ENCODE measurements at regions not wholly inside any gene's neighbourhood (a gene's known extent, or its start where the extent isn't known, plus 50 kb on each side); places are given as distances from the start of the nearest gene placed in this dataset.
"Not testable (repeated sequence)": the region's sequence is repeated elsewhere in the genome, so short reads cannot be mapped to it uniquely, and the experiment has no call there.

GRCh38 chr5:126677121-126677520 is 76.4 kb downstream of the PHAX start:
- DNase-seq (ENCODE audit: low read depth): no peak

- peak; percentile 87 for DNase-seq (ENCODE audit: low read depth)
Measured at GRCh38 chr5:126680191-126680817, 79.6 kb downstream of the PHAX start.

- not testable (repeated sequence) for DNase-seq (ENCODE audit: low read depth)
Measured at GRCh38 chr5:126681314-126681713, 80.6 kb downstream of the PHAX start.

GRCh38 chr5:126681970-126682369 is 81.2 kb downstream of the PHAX start:
- peak; percentile 51 for DNase-seq (ENCODE audit: low read depth)

- DNase-seq (ENCODE audit: low read depth): no peak
Measured at GRCh38 chr5:126682856-126683255, 82.1 kb downstream of the PHAX start.

- peak; percentile 51 for DNase-seq (ENCODE audit: low read depth)
Measured at GRCh38 chr5:126683912-126684311, 83.2 kb downstream of the PHAX start.

- DNase-seq (ENCODE audit: low read depth): not testable (repeated sequence)
Measured at GRCh38 chr5:126684656-126685442, 84.1 kb downstream of the PHAX start.

- DNase-seq (ENCODE audit: low read depth): no peak
Measured at GRCh38 chr5:126686451-126687126, 85.8 kb downstream of the PHAX start.

- no peak for DNase-seq (ENCODE audit: low read depth)
Measured at GRCh38 chr5:126692971-126693370, 84.0 kb upstream of the LMNB1 start.

GRCh38 chr5:126693806-126694205 is 83.1 kb upstream of the LMNB1 start:
- DNase-seq (ENCODE audit: low read depth): no peak

GRCh38 chr5:126694403-126694802 is 82.5 kb upstream of the LMNB1 start:
- DNase-seq (ENCODE audit: low read depth): peak; percentile 23

GRCh38 chr5:126695091-126695490 is 81.8 kb upstream of the LMNB1 start:
- peak; percentile 19 for DNase-seq (ENCODE audit: low read depth)

GRCh38 chr5:126707080-126707479 is 69.9 kb upstream of the LMNB1 start:
- no peak for DNase-seq (ENCODE audit: low read depth)

GRCh38 chr5:126715765-126716164 is 61.2 kb upstream of the LMNB1 start:
- no peak for DNase-seq (ENCODE audit: low read depth)

- DNase-seq (ENCODE audit: low read depth): no peak
Measured at GRCh38 chr5:126716861-126717260, 60.1 kb upstream of the LMNB1 start.

GRCh38 chr5:126718236-126718868 is 58.6 kb upstream of the LMNB1 start:
- DNase-seq (ENCODE audit: low read depth): no peak

- DNase-seq (ENCODE audit: low read depth): no peak
Measured at GRCh38 chr5:126720369-126720768, 56.6 kb upstream of the LMNB1 start.

- DNase-seq (ENCODE audit: low read depth): no peak
Measured at GRCh38 chr5:126723643-126724042, 53.3 kb upstream of the LMNB1 start.

Data from M059J (cell line).